ENCODE measurements at regions not wholly inside any gene's neighbourhood (a gene's known extent, or its start where the extent isn't known, plus 50 kb on each side); places are given as distances from the start of the nearest gene placed in this dataset.

DNA sequence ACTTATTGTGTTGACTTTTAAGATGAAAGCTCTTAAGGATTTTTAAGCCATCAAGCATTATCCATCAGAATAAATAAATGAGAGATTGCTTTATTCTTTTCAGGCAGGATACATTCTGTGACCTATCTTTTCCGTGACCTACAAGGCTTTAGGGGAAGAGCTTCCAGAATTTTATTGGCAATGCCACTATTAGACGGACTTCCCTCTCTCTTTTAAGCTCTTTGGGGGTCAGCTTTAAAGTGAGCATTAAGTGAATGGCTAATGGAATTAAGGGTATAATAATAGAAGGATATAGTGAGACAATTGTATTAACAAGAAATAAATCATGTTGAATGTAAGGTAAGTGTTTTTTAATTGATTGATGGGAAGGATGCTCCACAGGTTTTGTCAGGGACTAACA lies 273.7 kb downstream of the GPAT3 start:
- TF ChIP-seq EZH2phosphoT487 (IDR thresholded peaks at IDR 0.05; ENCODE audit: insufficient read depth, low read depth): no peak
- no peak for TF ChIP-seq EZH2 (IDR thresholded peaks at IDR 0.05; ENCODE audit: insufficient read depth, poor library complexity, severe bottlenecking)
